IMR-90 (cell line): ENCODE measurements at regions not wholly inside any gene's neighbourhood (a gene's known extent, or its start where the extent isn't known, plus 50 kb on each side); places are given as distances from the start of the nearest gene placed in this dataset.

Experiments
- ATAC-seq: fragments of 200-7000 bp; cut with Tn5 transposase; 2 replicates; pipeline ENCODE4 v1.9.1; 2020; ENCODE audit warnings: low read depth, mild to moderate bottlenecking, moderate library complexity
- BruUV-seq: library from RNA; stranded (reverse); fragments of 400-500 nt; replicated peaks from 2 replicates; lab custom pipeline; 2021; lab: Mats Ljungman, UMichigan
- CTCF ChIA-PET: fragments of 300-600 bp; formaldehyde crosslinking; extraction: SDS; loops from one replicate; lab custom pipeline; 2021; ENCODE audit warnings: antibody characterized with exemption; lab: Yijun Ruan, JAX
- POLR2A ChIA-PET: fragments of 300-600 bp; sonication (Branson Sonifier 250); formaldehyde crosslinking; loops from one replicate; lab custom pipeline; 2022; ENCODE audit warnings: antibody characterized with exemption; ENCODE audit not compliant: unreplicated experiment; lab: Charles Lee
- DNase-seq: peaks from one replicate; pipeline ENCODE4 v3.0.0; 2013
- H2AFZ ChIP-seq: replicated peaks from 2 replicates; pipeline ENCODE3; 2013; ENCODE audit warnings: low read length, mild to moderate bottlenecking; ENCODE audit not compliant: poor library complexity
- H2AK5ac ChIP-seq: 2 replicates; pipeline ENCODE4 v1.6.1; 2013; ENCODE audit warnings: low read depth, low read length, inconsistent platforms
- H2AK9ac ChIP-seq: replicated peaks from 2 replicates; pipeline ENCODE3; 2013; ENCODE audit warnings: mild to moderate bottlenecking, low read depth, low read length, moderate library complexity; ENCODE audit not compliant: poor library complexity
- H2BK120ac ChIP-seq: 2 replicates; pipeline ENCODE4 v1.6.1; 2013; ENCODE audit warnings: low read depth, low read length, inconsistent platforms
- H2BK15ac ChIP-seq: 3 replicates; pipeline ENCODE4 v1.6.1; 2013; ENCODE audit warnings: low read depth, low read length, inconsistent platforms
- H2BK20ac ChIP-seq: 2 replicates; pipeline ENCODE4 v1.6.1; 2013; ENCODE audit warnings: low read depth, mild to moderate bottlenecking, inconsistent platforms, low read length, moderate library complexity
- H2BK5ac ChIP-seq: 2 replicates; pipeline ENCODE4 v1.6.1; 2013; ENCODE audit warnings: mild to moderate bottlenecking, low read depth, low read length, inconsistent platforms; ENCODE audit not compliant: poor library complexity, severe bottlenecking
- H3K14ac ChIP-seq: replicated peaks from 2 replicates; pipeline ENCODE4 v1.6.1; 2013; ENCODE audit warnings: low read depth, low read length, inconsistent platforms
- H3K18ac ChIP-seq: 2 replicates; pipeline ENCODE4 v1.6.1; 2013; ENCODE audit warnings: low read depth, low read length, control low read depth
- H3K23ac ChIP-seq: 2 replicates; pipeline ENCODE4 v1.6.1; 2013; ENCODE audit warnings: low read depth, low read length, inconsistent platforms
- H3K27ac ChIP-seq: 2 replicates; pipeline ENCODE4 v1.5.1; 2013; ENCODE audit warnings: mild to moderate bottlenecking, control low read depth, low read length; ENCODE audit not compliant: insufficient read depth
- H3K27me3 ChIP-seq: 2 replicates; pipeline ENCODE4 v1.6.1; 2013; ENCODE audit warnings: low read length; ENCODE audit not compliant: control insufficient read depth, insufficient read depth
- H3K36me3 ChIP-seq: 2 replicates; pipeline ENCODE4 v1.6.1; 2013; ENCODE audit warnings: low read length, mixed read lengths; ENCODE audit not compliant: control insufficient read depth, insufficient read depth
- H3K4ac ChIP-seq: 2 replicates; pipeline ENCODE4 v1.6.1; 2013; ENCODE audit warnings: low read depth, low read length, inconsistent platforms
- H3K4me1 ChIP-seq: 2 replicates; pipeline ENCODE4 v1.6.1; 2013; ENCODE audit warnings: low read length, mixed read lengths; ENCODE audit not compliant: control insufficient read depth, insufficient read depth
- H3K4me2 ChIP-seq: 2 replicates; pipeline ENCODE4 v1.6.1; 2013; ENCODE audit warnings: low read depth, mild to moderate bottlenecking, control low read depth, low read length, moderate library complexity
- H3K4me3 ChIP-seq: 2 replicates; pipeline ENCODE4 v1.5.1; 2013; ENCODE audit warnings: low read depth, mild to moderate bottlenecking, control low read depth, low read length, moderate library complexity; ENCODE audit not compliant: insufficient read depth
- H3K56ac ChIP-seq: 2 replicates; pipeline ENCODE4 v1.6.1; 2013; ENCODE audit warnings: low read length, inconsistent platforms; ENCODE audit not compliant: insufficient read depth; ENCODE audit errors: extremely low read depth
- H3K79me1 ChIP-seq, 2 experiments: 2 replicates each; pipeline ENCODE4 v1.6.1; 2013; ENCODE audit warnings: low read length in 2 of 2, inconsistent platforms in 1 of 2, low read depth in 1 of 2
- H3K9ac ChIP-seq: 2 replicates; pipeline ENCODE4 v1.6.1; 2013; ENCODE audit warnings: low read depth, low read length, control low read depth
- H3K9me1 ChIP-seq: 2 replicates; pipeline ENCODE4 v1.6.1; 2013; ENCODE audit warnings: low read length, inconsistent platforms; ENCODE audit not compliant: insufficient read depth
- H3K9me3 ChIP-seq: 2 replicates; pipeline ENCODE4 v1.6.1; 2013; ENCODE audit warnings: low read length; ENCODE audit not compliant: control insufficient read depth, insufficient read depth
- H4K20me1 ChIP-seq: 2 replicates; pipeline ENCODE4 v1.6.1; 2013; ENCODE audit warnings: low read length, inconsistent platforms; ENCODE audit not compliant: insufficient read depth
- H4K5ac ChIP-seq: 2 replicates; pipeline ENCODE4 v1.6.1; 2013; ENCODE audit warnings: mild to moderate bottlenecking, low read depth, low read length, control low read depth
- H4K8ac ChIP-seq, 2 experiments: 2 replicates each; pipeline ENCODE4 v1.6.1; 2013; ENCODE audit warnings: low read depth in 2 of 2, low read length in 2 of 2, control low read depth in 1 of 2, inconsistent platforms in 1 of 2
- H4K91ac ChIP-seq: 2 replicates; pipeline ENCODE4 v1.6.1; 2013; ENCODE audit warnings: low read depth, low read length, inconsistent platforms; ENCODE audit not compliant: insufficient read depth
- BHLHE40 ChIP-seq: fragments of 150-350 bp; IDR thresholded peaks from 2 replicates; pipeline ENCODE4 v1.6.1; 2016; ENCODE audit warnings: mild to moderate bottlenecking, low read depth, low read length
- CEBPB ChIP-seq: IDR thresholded peaks from 2 replicates; pipeline ENCODE4 v1.6.1; 2012; ENCODE audit warnings: low read depth, low read length, improper control_type of control experiment
- CHD1 ChIP-seq: IDR thresholded peaks from 2 replicates; pipeline ENCODE4 v1.6.1; 2012; ENCODE audit warnings: low read depth, low read length, improper control_type of control experiment
- FOS ChIP-seq: fragments of 150-350 bp; IDR thresholded peaks from 2 replicates; pipeline ENCODE4 v1.6.1; 2016; ENCODE audit warnings: low read depth, low read length
- MAFK ChIP-seq: IDR thresholded peaks from 2 replicates; pipeline ENCODE4 v1.6.1; 2012; ENCODE audit warnings: low read depth, low read length, improper control_type of control experiment
- MAZ ChIP-seq: IDR thresholded peaks from 2 replicates; pipeline ENCODE4 v1.6.1; 2012; ENCODE audit warnings: low read depth, mild to moderate bottlenecking, low read length, improper control_type of control experiment, moderate library complexity, borderline replicate concordance
- MXI1 ChIP-seq: IDR thresholded peaks from 2 replicates; pipeline ENCODE4 v1.6.1; 2012; ENCODE audit warnings: low read depth, mild to moderate bottlenecking, low read length, moderate library complexity, borderline replicate concordance
- NFE2L2 ChIP-seq: fragments of 150-350 bp; IDR thresholded peaks from 2 replicates; pipeline ENCODE4 v1.6.1; 2016; ENCODE audit warnings: low read depth, mild to moderate bottlenecking, low read length
- RAD21 ChIP-seq: IDR thresholded peaks from 2 replicates; pipeline ENCODE4 v1.6.1; 2012; ENCODE audit warnings: low read length, improper control_type of control experiment
- RCOR1 ChIP-seq: IDR thresholded peaks from 2 replicates; pipeline ENCODE4 v1.6.1; 2012; ENCODE audit warnings: mild to moderate bottlenecking, low read length, improper control_type of control experiment; ENCODE audit not compliant: insufficient replicate concordance
- RFX5 ChIP-seq: IDR thresholded peaks from 2 replicates; pipeline ENCODE4 v1.8.0; 2012; ENCODE audit warnings: low read depth, mild to moderate bottlenecking, low read length, moderate library complexity
- SMC3 ChIP-seq: fragments of 150-350 bp; IDR thresholded peaks from 2 replicates; pipeline ENCODE4 v1.6.1; 2016; ENCODE audit warnings: low read depth, mild to moderate bottlenecking, antibody characterized with exemption, low read length, moderate library complexity
- USF2 ChIP-seq: fragments of 150-350 bp; IDR thresholded peaks from 2 replicates; pipeline ENCODE4 v1.6.1; 2017; ENCODE audit warnings: mild to moderate bottlenecking, antibody characterized with exemption, low read length, low read depth
- WGBS, 2 experiments: methylation state at CpG; one replicate each; pipeline versions ENCODE4 v1.1.5 to v1.1.7; 2013; ENCODE audit warnings: missing lambda C conversion rate in 2 of 2; ENCODE audit not compliant: insufficient read length in 1 of 2; ENCODE audit errors: extremely low coverage in 2 of 2; 5-methylcytosine and 5-hydroxymethylcytosine counted together
- dilution Hi-C: fragments of 300-500 bp; cut with HindIII; formaldehyde crosslinking; loops from one replicate; pipeline ENCODE4 v1.14.3; 2018; ENCODE audit warnings: low sequenced_read_pairs; ENCODE audit not compliant: unreplicated experiment
- in situ Hi-C: fragments of 300-500 bp; cut with MboI; formaldehyde crosslinking; loops from 3 replicates; pipeline ENCODE4 v1.14.3; 2019; ENCODE audit warnings: low sequenced_read_pairs, inconsistent platforms, mixed read lengths
- intact Hi-C: fragments of 100-400 bp; cut with micrococcal nuclease; formaldehyde crosslinking; loops from 2 replicates; pipeline ENCODE4 v1.10.0; 2022

DNA sequence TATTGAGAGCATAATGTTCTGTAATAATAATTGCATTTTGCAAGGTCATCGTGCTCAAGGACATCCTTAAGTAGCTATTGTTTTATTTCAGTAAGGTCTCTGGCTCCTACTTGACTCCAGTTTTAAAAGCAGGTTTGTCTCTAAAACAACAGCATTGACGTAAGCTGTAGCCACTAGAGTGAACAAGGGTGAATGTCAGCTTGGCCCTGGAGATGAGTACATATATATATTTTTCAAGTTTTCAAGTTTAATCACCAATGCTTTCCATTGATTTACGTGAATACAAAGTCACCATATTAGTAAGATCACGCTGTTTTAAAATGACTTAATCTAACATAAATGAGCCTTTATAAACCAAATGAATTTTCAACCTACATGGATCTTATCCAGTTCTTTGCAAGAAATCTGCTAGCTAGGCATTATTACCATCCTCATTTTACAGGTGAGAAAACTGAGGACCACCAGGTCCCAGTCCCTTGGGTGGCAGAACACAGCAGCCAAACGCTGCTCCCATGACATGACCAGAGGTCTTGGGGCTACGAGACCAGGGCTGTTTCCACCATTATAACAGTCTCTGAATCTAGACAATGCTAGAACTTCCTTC lies 57.2 kb upstream of the ELMO1 start:
- H2AK9ac ChIP-seq = no peak overlapping the region
- no peaks in the 10 kb centered on the region for H3K9me1 ChIP-seq
- H2BK15ac ChIP-seq = no peak overlapping the region
- H3K23ac ChIP-seq = no peak overlapping the region
- H2BK5ac ChIP-seq = no peak overlapping the region
- in situ Hi-C loops = no loop called here
- DNase-seq (no peak), ATAC-seq (no peak)
- no peak overlapping the region for H4K5ac ChIP-seq
- TF ChIP-seq SMC3 (no peak), CEBPB (no peak), BHLHE40 (no peak), MAZ (no peak), MXI1 (no peak), MAFK (no peak), USF2 (no peak), CHD1 (no peak), NFE2L2 (no peak), RAD21 (no peak), RCOR1 (no peak), RFX5 (no peak), FOS (no peak)
- no peak overlapping the region for H3K9ac ChIP-seq
- H3K4me2 ChIP-seq = no peak overlapping the region
- BruUV-seq = no TSS peak
- H3K79me1 ChIP-seq = no peaks in the 10 kb centered on the region
- no peak overlapping the region for H3K18ac ChIP-seq
- no peaks in the 10 kb centered on the region for H3K27me3 ChIP-seq
- ChIA-PET POLR2A (no interaction called here), CTCF (no interaction called here)
- H3K4ac ChIP-seq = no peak overlapping the region
- H2AK5ac ChIP-seq = no peak overlapping the region
- intact Hi-C loops = no loop called here
- no peaks in the 10 kb centered on the region for H4K20me1 ChIP-seq
- WGBS, 2 experiments = no CpG with 5 or more reads among the region's 6 CpGs
- no peak overlapping the region for H3K14ac ChIP-seq
- no peaks in the 10 kb centered on the region for H3K4me1 ChIP-seq
- no peak overlapping the region for H2AFZ ChIP-seq
- no peak overlapping the region for H3K27ac ChIP-seq
- no peak overlapping the region for H2BK120ac ChIP-seq
- H3K9me3 ChIP-seq = no peaks in the 10 kb centered on the region; the same call in 1 of the 2 replicates
- H3K4me3 ChIP-seq = no peak overlapping the region
- no peak overlapping the region for H4K8ac ChIP-seq
- H3K56ac ChIP-seq = no peak overlapping the region
- H3K36me3 ChIP-seq = no peaks in the 10 kb centered on the region
- dilution Hi-C loops = no loop called here
- H2BK20ac ChIP-seq = no peak overlapping the region
- no peak overlapping the region for H4K91ac ChIP-seq
